H1 (cell line): ENCODE measurements at regions not wholly inside any gene's neighbourhood (a gene's known extent, or its start where the extent isn't known, plus 50 kb on each side); places are given as distances from the start of the nearest gene placed in this dataset.

Experiments
- CTCF ChIA-PET: fragments of 300-600 bp; sonication (Branson Sonifier 250); formaldehyde crosslinking; loops from one replicate; lab custom pipeline; 2021; ENCODE audit not compliant: partially characterized antibody; lab: Charles Lee
- POLR2A ChIA-PET: fragments of 300-600 bp; sonication (Branson Sonifier 250); formaldehyde crosslinking; loops from one replicate; lab custom pipeline; 2021; ENCODE audit warnings: inconsistent platforms; ENCODE audit not compliant: partially characterized antibody; lab: Charles Lee
- DNase-seq, 2 experiments: peaks; one replicate each; pipeline versions ENCODE4 v3.0.0 to v3.0.0-alpha.2; 2010 to 2022; ENCODE audit warnings: low spot score in 2 of 2, low read depth in 1 of 2, mixed read lengths in 1 of 2
- FAIRE-seq: peaks from 2 replicates; lab custom pipeline; 2011; peaks lifted over from hg19 to GRCh38; lab: Jason Lieb, UNC
- H2AFZ ChIP-seq: 2 replicates; pipeline ENCODE4 v1.8.1; 2012; ENCODE audit warnings: low read length, inconsistent platforms
- H2AK5ac ChIP-seq: 2 replicates; pipeline ENCODE4 v1.6.1; 2013; ENCODE audit warnings: low read depth, low read length
- H2BK120ac ChIP-seq: replicated peaks from 2 replicates; pipeline ENCODE3; 2013; ENCODE audit warnings: low read depth, low read length, inconsistent platforms
- H2BK12ac ChIP-seq: 2 replicates; pipeline ENCODE4 v1.6.1; 2013; ENCODE audit warnings: low read depth, low read length
- H2BK15ac ChIP-seq: 2 replicates; pipeline ENCODE4 v1.6.1; 2013; ENCODE audit warnings: low read length
- H2BK20ac ChIP-seq: 2 replicates; pipeline ENCODE4 v1.6.1; 2013; ENCODE audit warnings: low read length
- H2BK5ac ChIP-seq: 2 replicates; pipeline ENCODE4 v1.6.1; 2013; ENCODE audit warnings: low read depth, low read length
- H3K14ac ChIP-seq: 2 replicates; pipeline ENCODE4 v1.6.1; 2013; ENCODE audit warnings: inconsistent platforms; ENCODE audit not compliant: insufficient read length
- H3K18ac ChIP-seq: 2 replicates; pipeline ENCODE4 v1.6.1; 2013; ENCODE audit warnings: low read length; ENCODE audit errors: extremely low read depth
- H3K23ac ChIP-seq: 2 replicates; pipeline ENCODE4 v1.6.1; 2013; ENCODE audit warnings: inconsistent platforms; ENCODE audit not compliant: insufficient read length
- H3K23me2 ChIP-seq: 2 replicates; pipeline ENCODE4 v1.6.1; 2013; ENCODE audit warnings: low read depth, low read length
- H3K27ac ChIP-seq: 2 replicates; pipeline ENCODE4 v1.6.1; 2011; ENCODE audit warnings: low read depth, low read length, inconsistent platforms
- H3K27me3 ChIP-seq, 4 experiments: replicated peaks in 1 of 4; 1 replicate in 1 of 4; 2 replicates in 3 of 4; pipeline versions ENCODE4 v1.6.1 to v1.8.1; 2011 to 2013; ENCODE audit warnings: low read length in 3 of 4, mild to moderate bottlenecking in 3 of 4, inconsistent platforms in 2 of 4, mixed read lengths in 2 of 4, moderate library complexity in 1 of 4; ENCODE audit not compliant: control insufficient read depth in 3 of 4, insufficient read depth in 3 of 4; ENCODE audit errors: extremely low read depth in 1 of 4
- H3K36me3 ChIP-seq, 4 experiments: 2 replicates each; pipeline versions ENCODE4 v1.6.1 to v1.8.1; 2011 to 2013; ENCODE audit warnings: mild to moderate bottlenecking in 4 of 4, low read length in 3 of 4, moderate library complexity in 2 of 4, control low read depth in 1 of 4, inconsistent platforms in 1 of 4; ENCODE audit not compliant: insufficient read depth in 4 of 4, control insufficient read depth in 2 of 4
- H3K4ac ChIP-seq: replicated peaks from 2 replicates; pipeline ENCODE3; 2013; ENCODE audit warnings: low read length, low read depth, mixed read lengths, inconsistent platforms; ENCODE audit not compliant: insufficient read length
- H3K4me1 ChIP-seq, 4 experiments: replicated peaks in 1 of 4; 1 replicate in 1 of 4; 2 replicates in 3 of 4; pipeline versions ENCODE4 v1.6.1 to v1.8.1; 2011 to 2013; ENCODE audit warnings: low read length in 3 of 4, inconsistent platforms in 2 of 4, mixed read lengths in 1 of 4; ENCODE audit not compliant: insufficient read depth in 4 of 4, control insufficient read depth in 3 of 4
- H3K4me2 ChIP-seq, 2 experiments: 2 replicates each; pipeline versions ENCODE4 v1.6.1 to v1.8.1; 2011 to 2013; ENCODE audit warnings: low read depth in 2 of 2, low read length in 2 of 2, control low read depth in 1 of 2, inconsistent platforms in 1 of 2, mild to moderate bottlenecking in 1 of 2; ENCODE audit not compliant: insufficient read depth in 1 of 2
- H3K4me3 ChIP-seq, 4 experiments: fragments of 200-600, 300-600 bp in 1 of 4; sonication (generic), shearing (Covaris generic), sonication (Bioruptor Twin) in 1 of 4; 2 replicates each; pipeline versions ENCODE4 v1.5.1 to v1.8.1; 2011 to 2016; ENCODE audit warnings: low read length in 4 of 4, low read depth in 3 of 4, control low read depth in 2 of 4, inconsistent platforms in 2 of 4, mild to moderate bottlenecking in 2 of 4, mixed read lengths in 1 of 4, moderate library complexity in 1 of 4; ENCODE audit not compliant: insufficient read depth in 2 of 4; ENCODE audit errors: extremely low read depth in 1 of 4
- H3K56ac ChIP-seq: replicated peaks from 2 replicates; pipeline ENCODE3; 2013; ENCODE audit warnings: low read depth, mild to moderate bottlenecking, mixed read lengths, low read length, inconsistent platforms; ENCODE audit not compliant: insufficient read length
- H3K79me1 ChIP-seq: 2 replicates; pipeline ENCODE4 v1.6.1; 2013; ENCODE audit warnings: low read depth, low read length, control low read depth
- H3K79me2 ChIP-seq, 2 experiments: 2 replicates each; pipeline versions ENCODE4 v1.6.1 to v1.8.1; 2012 to 2013; ENCODE audit warnings: low read length in 2 of 2, mild to moderate bottlenecking in 2 of 2, inconsistent platforms in 1 of 2; ENCODE audit not compliant: insufficient read depth in 2 of 2, control insufficient read depth in 1 of 2
- H3K9ac ChIP-seq, 4 experiments: replicated peaks in 1 of 4; 1 replicate in 1 of 4; 2 replicates in 3 of 4; pipeline versions ENCODE4 v1.6.1 to v1.8.1; 2011 to 2013; ENCODE audit warnings: low read depth in 3 of 4, low read length in 3 of 4, control low read depth in 2 of 4, mild to moderate bottlenecking in 2 of 4, moderate library complexity in 2 of 4, inconsistent platforms in 1 of 4; ENCODE audit errors: extremely low read depth in 1 of 4
- H3K9me3 ChIP-seq, 2 experiments: 2 replicates each; pipeline versions ENCODE4 v1.6.1 to v1.8.1; 2012 to 2013; ENCODE audit warnings: mild to moderate bottlenecking in 2 of 2, moderate library complexity in 2 of 2, control low read depth in 1 of 2, inconsistent platforms in 1 of 2, low read depth in 1 of 2, low read length in 1 of 2, mixed read lengths in 1 of 2; ENCODE audit not compliant: insufficient read depth in 2 of 2
- H4K20me1 ChIP-seq, 2 experiments: replicated peaks in 1 of 2; 2 replicates each; pipeline versions ENCODE3 to v1.8.1; 2011 to 2013; ENCODE audit warnings: inconsistent platforms in 2 of 2, low read length in 2 of 2, mild to moderate bottlenecking in 1 of 2; ENCODE audit not compliant: insufficient read depth in 2 of 2, control insufficient read depth in 1 of 2
- H4K5ac ChIP-seq: 2 replicates; pipeline ENCODE4 v1.6.1; 2013; ENCODE audit warnings: low read length, low read depth, mixed read lengths, inconsistent platforms; ENCODE audit not compliant: insufficient read length
- H4K8ac ChIP-seq: 2 replicates; pipeline ENCODE4 v1.8.0; 2013; ENCODE audit warnings: mild to moderate bottlenecking, moderate library complexity, low read length, inconsistent platforms; ENCODE audit not compliant: insufficient read depth; ENCODE audit errors: extremely low read depth
- H4K91ac ChIP-seq: replicated peaks from 2 replicates; pipeline ENCODE3; 2013; ENCODE audit warnings: low read length, mixed read lengths, inconsistent platforms; ENCODE audit not compliant: insufficient read length
- ASH2L ChIP-seq: fragments of 200-600, 300-600 bp; sonication (generic); IDR thresholded peaks from one replicate; pipeline ENCODE4 v1.7.1; 2017; ENCODE audit warnings: low read length
- CHD2 ChIP-seq: IDR thresholded peaks from 2 replicates; pipeline ENCODE4 v1.6.1; 2012; ENCODE audit warnings: low read length, improper control_type of control experiment
- CTCF ChIP-seq, 3 experiments: IDR thresholded peaks; 1 replicate in 2 of 3; 2 replicates in 1 of 3; pipeline versions ENCODE4 v1.5.1 to v1.6.1; 2011; ENCODE audit warnings: low read length in 3 of 3, mild to moderate bottlenecking in 3 of 3, inconsistent platforms in 2 of 3, low read depth in 1 of 3, moderate library complexity in 1 of 3; ENCODE audit not compliant: insufficient read depth in 1 of 3; ENCODE audit errors: control extremely low read depth in 1 of 3
- EGR1 ChIP-seq: IDR thresholded peaks from 2 replicates; pipeline ENCODE4 v1.6.1; 2011; ENCODE audit warnings: low read depth, low read length, borderline replicate concordance
- EZH2 ChIP-seq: fragments of 200-600 bp; sonication (generic); IDR thresholded peaks from 2 replicates; pipeline ENCODE4 v1.7.1; 2012; ENCODE audit warnings: low read depth, mild to moderate bottlenecking, moderate library complexity, low read length, inconsistent platforms; ENCODE audit not compliant: severe bottlenecking
- GABPA ChIP-seq: IDR thresholded peaks from 2 replicates; pipeline ENCODE4 v1.6.1; 2011; ENCODE audit warnings: mild to moderate bottlenecking, low read length, moderate library complexity, borderline replicate concordance; ENCODE audit not compliant: insufficient read depth
- HDAC2 ChIP-seq, 2 experiments: fragments of 300-600 bp in 1 of 2; sonication (generic) in 1 of 2; IDR thresholded peaks; 2 replicates each; pipeline ENCODE4 v1.6.1; 2011 to 2012; ENCODE audit warnings: low read depth in 2 of 2, low read length in 2 of 2, mild to moderate bottlenecking in 2 of 2, moderate library complexity in 2 of 2, borderline replicate concordance in 1 of 2, inconsistent platforms in 1 of 2
- JUN ChIP-seq: IDR thresholded peaks from 2 replicates; pipeline ENCODE4 v1.6.1; 2011; ENCODE audit warnings: low read depth, mild to moderate bottlenecking, improper control_type of control experiment, low read length
- KDM1A ChIP-seq: fragments of 200-600, 300-600 bp; sonication (generic); IDR thresholded peaks from 2 replicates; pipeline ENCODE4 v1.7.1; 2016; ENCODE audit warnings: mild to moderate bottlenecking, low read length, borderline replicate concordance
- SIRT6 ChIP-seq: IDR thresholded peaks from one replicate; pipeline ENCODE4 v1.7.1; 2012; ENCODE audit warnings: low read length, inconsistent platforms
- TBP ChIP-seq: IDR thresholded peaks from 2 replicates; pipeline ENCODE4 v1.6.1; 2011; ENCODE audit warnings: low read depth, low read length, improper control_type of control experiment
- TCF12 ChIP-seq: IDR thresholded peaks from 2 replicates; pipeline ENCODE4 v1.6.1; 2011; ENCODE audit warnings: low read depth, mild to moderate bottlenecking, low read length
- WGBS, 2 experiments: shearing (Covaris generic) in 1 of 2; methylation state at CpG; one replicate each; pipeline versions ENCODE4 v1.1.6 to v1.1.7; 2013 to 2015; ENCODE audit warnings: low lambda C conversion rate in 2 of 2, mixed read lengths in 2 of 2, inconsistent platforms in 1 of 2, low coverage in 1 of 2, missing lambda C conversion rate in 1 of 2; ENCODE audit not compliant: insufficient replicate concordance in 2 of 2, insufficient coverage in 1 of 2, insufficient read length in 1 of 2; ENCODE audit errors: extremely low coverage in 1 of 2, missing lambda C conversion rate in 1 of 2; 5-methylcytosine and 5-hydroxymethylcytosine counted together

GRCh38 chr11:41935795-41936194, 476.3 kb upstream of the LRRC4C start:
- H3K56ac ChIP-seq: no peak overlapping the region
- H2BK12ac ChIP-seq: no peak overlapping the region
- H4K91ac ChIP-seq: no peak overlapping the region
- no peak overlapping the region for H3K4me2 ChIP-seq
- H2AK5ac ChIP-seq: no peak overlapping the region
- no peak overlapping the region for H2AFZ ChIP-seq
- no peaks in the 10 kb centered on the region for H3K27me3 ChIP-seq
- H4K8ac ChIP-seq: no peak overlapping the region
- no peak overlapping the region for H3K4ac ChIP-seq
- H3K23ac ChIP-seq: no peak overlapping the region
- H2BK20ac ChIP-seq: no peak overlapping the region
- H2BK15ac ChIP-seq: no peak overlapping the region
- no peak overlapping the region for H2BK5ac ChIP-seq
- no peaks in the 10 kb centered on the region for H3K79me1 ChIP-seq
- H4K5ac ChIP-seq: no peak overlapping the region
- DNase-seq (no peak), FAIRE-seq (no peak)
- WGBS, 2 experiments: 94% methylated on average over 1 of the region's 1 CpG; no CpG with 5 or more reads in 1 of the 2 experiments
- H3K9ac ChIP-seq: no peak overlapping the region
- no peaks in the 10 kb centered on the region for H3K36me3 ChIP-seq
- no peaks in the 10 kb centered on the region for H3K23me2 ChIP-seq
- H3K18ac ChIP-seq: no peak overlapping the region
- peaks cover 0 to 7% (median 0%) of the 10 kb centered on the region in 4 experiments; a peak in 1 of 7 replicates for H3K4me1 ChIP-seq
- ChIA-PET POLR2A (no interaction called here), CTCF (interaction anchor here (0.7 to 1.2 kb wide), 2 partner anchors 18 to 21 kb away, joined by 4 read pairs; no protein-coding TSS in a partner anchor)
- H3K27ac ChIP-seq: no peak overlapping the region
- no peaks in the 10 kb centered on the region for H3K79me2 ChIP-seq
- peaks cover 0 to 3% of the 10 kb centered on the region in 2 experiments; a peak in 1 of 4 replicates for H3K9me3 ChIP-seq
- H3K4me3 ChIP-seq: no peak overlapping the region
- H4K20me1 ChIP-seq: no peaks in the 10 kb centered on the region
- no peak overlapping the region for H3K14ac ChIP-seq
- no peak overlapping the region for H2BK120ac ChIP-seq
- TF ChIP-seq SIRT6 (no peak), TCF12 (no peak), TBP (no peak), ASH2L (no peak), HDAC2 (IDR thresholded peaks at IDR 0.05; ENCODE audit: borderline replicate concordance in 1 of 2, low read depth in 2 of 2, low read length in 2 of 2) (peak in 1 of 2 experiments; percentile 26; a peak in 1 of 4 replicates), GABPA (no peak), KDM1A (peak; percentile 71), EZH2 (no peak), CTCF (IDR thresholded peaks at IDR 0.05; ENCODE audit: control extremely low read depth in 1 of 3, insufficient read depth in 1 of 3, low read depth in 1 of 3, low read length in 3 of 3) (no peak), CHD2 (no peak), JUN (no peak), EGR1 (no peak)
